ENCODE measurements at regions not wholly inside any gene's neighbourhood (a gene's known extent, or its start where the extent isn't known, plus 50 kb on each side); places are given as distances from the start of the nearest gene placed in this dataset.

DNA sequence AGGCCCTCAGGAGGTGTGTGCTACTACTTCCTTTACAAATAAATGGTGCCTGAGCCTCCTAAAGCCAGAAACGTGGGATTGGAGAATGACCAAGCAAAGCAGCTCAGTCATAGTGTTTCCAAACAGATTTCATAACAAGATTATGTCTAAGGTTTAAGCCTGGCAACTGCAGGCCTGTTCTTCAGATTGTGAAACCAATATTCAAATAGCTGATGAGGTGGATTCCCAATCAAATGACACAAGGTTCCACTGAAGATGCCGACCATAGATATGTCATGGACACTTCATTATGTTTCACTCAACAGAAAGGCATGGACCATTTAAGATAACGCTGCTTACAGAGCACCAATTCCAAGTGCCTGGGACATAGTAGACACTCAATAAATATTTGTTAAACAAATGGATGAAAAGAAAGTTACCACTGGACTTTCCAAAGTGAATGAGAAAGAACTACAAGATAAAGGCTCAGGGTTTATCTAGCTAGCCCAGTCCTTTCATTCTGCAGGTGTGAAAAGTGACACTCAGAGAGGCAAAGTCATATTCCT is 189.5 kb downstream of the ACTL7B start:
- Histone ChIP-seq H3K9ac (ENCODE audit: low read depth in 2 of 2, low read length in 2 of 2) (no peak overlapping the region), H3K4me3 (no peak overlapping the region), H3K36me3 (no peaks in the 10 kb centered on the region), H3K27ac (no peak overlapping the region), H3K27me3 (no peaks in the 10 kb centered on the region), H3K9me3 (no peaks in the 10 kb centered on the region), H3K4me1 (peaks cover 5% of the 10 kb centered on the region)
- no peak for DNase-seq
- TF ChIP-seq, protein P1, sequence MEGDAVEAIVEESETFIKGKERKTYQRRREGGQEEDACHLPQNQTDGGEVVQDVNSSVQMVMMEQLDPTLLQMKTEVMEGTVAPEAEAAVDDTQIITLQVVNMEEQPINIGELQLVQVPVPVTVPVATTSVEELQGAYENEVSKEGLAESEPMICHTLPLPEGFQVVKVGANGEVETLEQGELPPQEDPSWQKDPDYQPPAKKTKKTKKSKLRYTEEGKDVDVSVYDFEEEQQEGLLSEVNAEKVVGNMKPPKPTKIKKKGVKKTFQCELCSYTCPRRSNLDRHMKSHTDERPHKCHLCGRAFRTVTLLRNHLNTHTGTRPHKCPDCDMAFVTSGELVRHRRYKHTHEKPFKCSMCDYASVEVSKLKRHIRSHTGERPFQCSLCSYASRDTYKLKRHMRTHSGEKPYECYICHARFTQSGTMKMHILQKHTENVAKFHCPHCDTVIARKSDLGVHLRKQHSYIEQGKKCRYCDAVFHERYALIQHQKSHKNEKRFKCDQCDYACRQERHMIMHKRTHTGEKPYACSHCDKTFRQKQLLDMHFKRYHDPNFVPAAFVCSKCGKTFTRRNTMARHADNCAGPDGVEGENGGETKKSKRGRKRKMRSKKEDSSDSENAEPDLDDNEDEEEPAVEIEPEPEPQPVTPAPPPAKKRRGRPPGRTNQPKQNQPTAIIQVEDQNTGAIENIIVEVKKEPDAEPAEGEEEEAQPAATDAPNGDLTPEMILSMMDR (IDR thresholded peaks at IDR 0.05), result no peak
- intact Hi-C loops (cut with DNase I), result no loop called here

DNA sequence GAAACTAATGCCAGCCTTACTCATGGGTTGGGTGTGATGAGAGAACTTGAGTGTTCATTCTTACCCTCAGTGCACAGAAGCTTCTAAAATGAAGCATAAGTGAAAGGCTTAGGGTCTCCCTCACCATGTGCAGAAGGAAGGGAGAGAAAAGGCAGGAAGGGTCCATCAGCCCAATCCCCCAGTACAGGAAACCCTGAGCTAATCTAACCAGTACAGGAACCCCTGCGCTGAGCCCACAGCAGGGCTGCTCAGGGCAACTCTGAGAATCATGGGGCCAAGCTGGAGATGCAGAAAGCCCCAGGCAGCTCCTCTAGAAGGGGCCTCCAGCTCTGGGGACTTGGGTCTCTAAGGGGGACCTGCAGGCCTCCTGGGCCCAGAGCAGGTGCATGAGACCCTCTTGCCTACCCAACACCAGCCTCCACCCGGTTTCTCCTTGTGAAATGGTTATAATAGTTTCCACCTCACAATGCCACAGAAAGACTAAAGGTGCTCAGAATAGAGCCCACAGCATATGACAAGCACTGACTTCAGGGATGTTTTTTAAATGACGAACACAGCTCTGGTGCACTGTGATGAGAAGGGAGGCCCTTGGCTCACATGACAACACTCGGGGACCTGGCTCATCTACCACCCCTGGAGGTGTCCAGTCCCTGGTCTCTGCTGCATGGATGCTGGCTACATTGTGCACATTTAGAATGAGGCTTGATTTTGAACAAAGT is 190.1 kb downstream of the ACTL7B start:
- H3K9me3 ChIP-seq, result no peaks in the 10 kb centered on the region
- no peaks in the 10 kb centered on the region for H3K27me3 ChIP-seq
- H3K9ac ChIP-seq (ENCODE audit: low read depth in 2 of 2, low read length in 2 of 2), result no peak overlapping the region
- H3K4me1 ChIP-seq, result peaks cover 5% of the 10 kb centered on the region
- H3K27ac ChIP-seq, result no peak overlapping the region
- intact Hi-C loops (cut with DNase I), result no loop called here
- no peaks in the 10 kb centered on the region for H3K36me3 ChIP-seq
- no peak for DNase-seq
- no peak overlapping the region for H3K4me3 ChIP-seq
- TF ChIP-seq, protein P1 (IDR thresholded peaks at IDR 0.05), result no peak

DNA sequence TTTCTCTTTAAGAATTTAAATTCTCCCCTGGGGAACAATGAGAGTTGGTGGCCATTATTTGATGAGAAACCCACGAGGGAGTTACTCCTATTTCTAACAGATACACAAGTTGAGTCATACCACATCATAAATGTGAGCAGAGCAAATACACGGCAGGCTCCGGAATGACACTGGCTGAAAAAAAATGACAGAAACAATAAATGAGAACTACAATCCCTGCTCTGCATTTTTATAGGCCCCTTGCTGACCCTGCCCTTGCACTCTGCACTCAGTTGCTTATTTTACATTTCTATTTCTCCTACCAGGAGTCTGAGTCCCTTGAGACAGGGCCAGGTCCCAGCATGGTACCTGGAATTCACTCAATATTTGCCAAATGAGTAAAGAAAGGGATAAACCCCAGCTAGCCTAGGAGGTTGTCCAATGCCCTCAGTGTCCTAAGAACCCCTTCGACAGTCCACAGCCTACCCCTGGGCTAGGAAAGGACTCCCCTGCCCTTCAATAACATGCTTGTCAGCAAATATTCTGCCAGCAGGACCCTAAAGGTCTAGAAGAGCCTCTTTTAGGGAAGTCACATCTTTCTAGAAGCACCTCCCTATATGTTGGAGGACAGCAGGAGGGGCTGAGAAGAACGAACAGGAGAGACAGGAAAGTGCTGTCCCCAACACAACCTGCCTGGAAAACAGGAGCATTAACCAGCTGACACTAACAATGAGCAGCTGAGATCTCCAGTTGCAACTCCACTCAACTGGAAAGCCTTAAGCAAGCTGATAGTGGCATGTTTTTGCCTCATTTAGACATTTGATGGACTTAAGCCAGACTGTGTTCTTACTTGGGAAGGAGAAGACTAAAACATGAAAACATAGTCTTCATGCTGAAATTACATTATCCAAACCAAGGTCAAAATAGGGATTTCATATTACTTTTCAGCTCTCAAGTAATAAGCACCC is 191.2 kb downstream of the ACTL7B start:
- H3K4me3 ChIP-seq, result no peak overlapping the region
- H3K27ac ChIP-seq, result peak overlapping the region; percentile 36
- TF ChIP-seq, protein P1 (IDR thresholded peaks at IDR 0.05), result no peak
- intact Hi-C loops (cut with DNase I), result no loop called here
- H3K27me3 ChIP-seq, result no peaks in the 10 kb centered on the region
- H3K4me1 ChIP-seq, result peaks cover 5% of the 10 kb centered on the region
- H3K9ac ChIP-seq (ENCODE audit: low read depth in 2 of 2, low read length in 2 of 2), result no peak overlapping the region
- no peaks in the 10 kb centered on the region for H3K36me3 ChIP-seq
- no peaks in the 10 kb centered on the region for H3K9me3 ChIP-seq
- DNase-seq, result peak; percentile 51

GRCh38 chr9:108663422-108663821 is 192.4 kb downstream of the ACTL7B start:
- intact Hi-C loops (cut with DNase I), result no loop called here
- no peaks in the 10 kb centered on the region for H3K9me3 ChIP-seq
- TF ChIP-seq, protein P1 (IDR thresholded peaks at IDR 0.05), result no peak
- H3K27ac ChIP-seq, result no peak overlapping the region
- H3K9ac ChIP-seq (ENCODE audit: low read depth in 2 of 2, low read length in 2 of 2), result no peak overlapping the region
- H3K4me3 ChIP-seq, result no peak overlapping the region
- H3K4me1 ChIP-seq, result peaks cover 5% of the 10 kb centered on the region
- no peaks in the 10 kb centered on the region for H3K36me3 ChIP-seq
- H3K27me3 ChIP-seq, result no peaks in the 10 kb centered on the region
- DNase-seq, result no peak

DNA sequence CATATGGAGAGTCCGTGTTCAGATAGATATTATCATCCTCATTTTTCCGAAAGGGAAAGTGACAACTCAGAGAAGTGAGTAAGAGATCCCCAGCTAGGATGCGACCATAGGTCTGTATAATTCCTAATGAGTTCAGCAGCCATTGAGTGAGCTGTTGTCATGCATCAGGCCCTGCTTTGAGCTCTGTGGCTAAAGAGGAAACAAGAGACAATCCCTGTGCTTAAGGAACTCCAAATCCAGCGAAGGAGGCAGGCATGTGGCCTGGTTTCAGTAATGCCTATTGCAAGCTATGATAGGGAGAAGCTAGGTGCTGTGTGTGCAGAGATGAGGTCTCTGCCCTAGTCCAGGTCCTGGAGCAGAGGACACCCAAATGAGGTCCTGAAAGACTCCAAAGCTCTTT is 192.8 kb downstream of the ACTL7B start:
- H3K36me3 ChIP-seq, result no peaks in the 10 kb centered on the region
- no peaks in the 10 kb centered on the region for H3K27me3 ChIP-seq
- H3K4me3 ChIP-seq, result no peak overlapping the region
- TF ChIP-seq, protein P1 (IDR thresholded peaks at IDR 0.05), result no peak
- H3K27ac ChIP-seq, result no peak overlapping the region
- no peaks in the 10 kb centered on the region for H3K9me3 ChIP-seq
- no peak overlapping the region for H3K9ac ChIP-seq (ENCODE audit: low read depth in 2 of 2, low read length in 2 of 2)
- intact Hi-C loops (cut with DNase I), result no loop called here
- H3K4me1 ChIP-seq, result peaks cover 5% of the 10 kb centered on the region
- no peak for DNase-seq
